Endothelial cell of umbilical vein (primary cell): ENCODE measurements at regions not wholly inside any gene's neighbourhood (a gene's known extent, or its start where the extent isn't known, plus 50 kb on each side); places are given as distances from the start of the nearest gene placed in this dataset.

Experiments
- BruUV-seq: library from RNA; stranded (reverse); fragments of 400-500 nt; replicated peaks from 2 replicates; lab custom pipeline; 2021; lab: Mats Ljungman, UMichigan
- CTCF ChIA-PET: fragments of 300-600, 350-600 bp; sonication (Branson Sonifier 250); formaldehyde crosslinking; loops from one replicate; lab custom pipeline; 2021; ENCODE audit warnings: antibody characterized with exemption, inconsistent platforms; lab: Charles Lee
- POLR2A ChIA-PET: fragments of 300-600, 350-600 bp; sonication (Branson Sonifier 250); formaldehyde crosslinking; loops from one replicate; lab custom pipeline; 2021; ENCODE audit warnings: antibody characterized with exemption, inconsistent platforms; lab: Charles Lee
- DNase-seq: peaks from one replicate; pipeline ENCODE4 v3.0.0-alpha.2; 2011; ENCODE audit warnings: low read depth, low spot score
- FAIRE-seq: peaks from 2 replicates; lab custom pipeline; 2011; peaks lifted over from hg19 to GRCh38; lab: Jason Lieb, UNC
- H2AFZ ChIP-seq: 2 replicates; pipeline ENCODE4 v1.6.0; 2012; ENCODE audit warnings: low read depth, low read length, control low read depth, inconsistent platforms
- H3K27ac ChIP-seq: 2 replicates; pipeline ENCODE4 v1.5.1; 2011; ENCODE audit warnings: low read depth, mild to moderate bottlenecking, control low read depth, low read length, moderate library complexity; ENCODE audit not compliant: insufficient read depth
- H3K27me3 ChIP-seq, 2 experiments: 2 replicates each; pipeline versions ENCODE4 v1.6.0 to v1.6.1; 2011; ENCODE audit warnings: low read length in 2 of 2, mixed read lengths in 1 of 2; ENCODE audit not compliant: control insufficient read depth in 2 of 2, insufficient read depth in 2 of 2
- H3K36me3 ChIP-seq, 2 experiments: 2 replicates in 1 of 2; 3 replicates in 1 of 2; pipeline ENCODE4 v1.5.1; 2011; ENCODE audit warnings: low read length in 2 of 2, mild to moderate bottlenecking in 1 of 2, moderate library complexity in 1 of 2; ENCODE audit not compliant: control insufficient read depth in 2 of 2, insufficient read depth in 2 of 2; ENCODE audit errors: extremely low read depth in 1 of 2
- H3K4me1 ChIP-seq: 3 replicates; pipeline ENCODE4 v1.5.1; 2011; ENCODE audit warnings: mild to moderate bottlenecking, low read length; ENCODE audit not compliant: control insufficient read depth, insufficient read depth; ENCODE audit errors: extremely low read depth
- H3K4me2 ChIP-seq: 2 replicates; pipeline ENCODE4 v1.6.1; 2011; ENCODE audit warnings: low read length, control low read depth, mixed read lengths; ENCODE audit not compliant: insufficient read depth
- H3K4me3 ChIP-seq, 3 experiments: fragments of 200-600 bp in 1 of 3; sonication (generic), shearing (Covaris generic) in 1 of 3; replicated peaks in 1 of 3; 2 replicates each; pipeline ENCODE4 v1.5.1; 2011 to 2016; ENCODE audit warnings: control low read depth in 3 of 3, low read length in 3 of 3, mild to moderate bottlenecking in 2 of 3, inconsistent platforms in 1 of 3, low read depth in 1 of 3, moderate library complexity in 1 of 3; ENCODE audit not compliant: insufficient read depth in 1 of 3
- H3K79me2 ChIP-seq: 2 replicates; pipeline ENCODE4 v1.6.0; 2012; ENCODE audit warnings: low read length, inconsistent platforms; ENCODE audit not compliant: control insufficient read depth, insufficient read depth
- H3K9ac ChIP-seq: replicated peaks from 2 replicates; pipeline ENCODE3; 2011; ENCODE audit warnings: low read length, control low read depth; ENCODE audit not compliant: insufficient read depth; ENCODE audit errors: extremely low read depth
- H3K9me1 ChIP-seq: replicated peaks from 3 replicates; pipeline ENCODE4 v1.6.0; 2011; ENCODE audit warnings: mild to moderate bottlenecking, low read length; ENCODE audit not compliant: control insufficient read depth, insufficient read depth; ENCODE audit errors: extremely low read depth
- H3K9me3 ChIP-seq: replicated peaks from 2 replicates; pipeline ENCODE4 v1.5.1; 2012; ENCODE audit warnings: low read length, inconsistent platforms; ENCODE audit not compliant: control insufficient read depth, insufficient read depth
- H4K20me1 ChIP-seq: replicated peaks from 2 replicates; pipeline ENCODE3; 2011; ENCODE audit warnings: mild to moderate bottlenecking, low read length; ENCODE audit not compliant: control insufficient read depth, insufficient read depth; ENCODE audit errors: extremely low read depth
- CTCF ChIP-seq, 2 donors: IDR thresholded peaks; 1 replicate in 1 of 2; 2 replicates in 1 of 2; pipeline ENCODE4 v1.5.1; 2011; ENCODE audit warnings: low read length in 2 of 2, mild to moderate bottlenecking in 2 of 2, moderate library complexity in 2 of 2, control low read depth in 1 of 2, inconsistent platforms in 1 of 2, low read depth in 1 of 2; ENCODE audit not compliant: insufficient read depth in 1 of 2; ENCODE audit errors: extremely low read depth in 1 of 2
- EZH2 ChIP-seq: IDR thresholded peaks from 2 replicates; pipeline ENCODE4 v1.6.1; 2012; ENCODE audit warnings: borderline replicate concordance, low read depth, mild to moderate bottlenecking, moderate library complexity, low read length, inconsistent platforms; ENCODE audit not compliant: severe bottlenecking
- FOS ChIP-seq: IDR thresholded peaks from 2 replicates; pipeline ENCODE4 v1.6.1; 2011; ENCODE audit warnings: mild to moderate bottlenecking, low read length, moderate library complexity, borderline replicate concordance; ENCODE audit not compliant: insufficient read depth
- GATA2 ChIP-seq: IDR thresholded peaks from 2 replicates; pipeline ENCODE4 v1.7.0; 2011; ENCODE audit warnings: low read depth, mild to moderate bottlenecking, moderate library complexity, mixed read lengths, low read length; ENCODE audit not compliant: insufficient read length, insufficient read depth
- JUN ChIP-seq: IDR thresholded peaks from 2 replicates; pipeline ENCODE4 v1.6.1; 2011; ENCODE audit warnings: borderline replicate concordance, low read depth; ENCODE audit not compliant: insufficient read length, insufficient read depth
- MAX ChIP-seq: IDR thresholded peaks from 2 replicates; pipeline ENCODE4 v1.6.1; 2011; ENCODE audit not compliant: insufficient read depth, insufficient read length
- MYC ChIP-seq: IDR thresholded peaks from one replicate; pipeline ENCODE4 v1.6.1; 2011; ENCODE audit warnings: mild to moderate bottlenecking, low read depth, low read length
- POLR2A ChIP-seq: IDR thresholded peaks from 2 replicates; pipeline ENCODE4 v1.6.1; 2012; ENCODE audit warnings: low read depth, mild to moderate bottlenecking, control low read depth, low read length
- POLR2AphosphoS5 ChIP-seq: IDR thresholded peaks from 2 replicates; pipeline ENCODE4 v1.6.1; 2012; ENCODE audit warnings: low read depth, mild to moderate bottlenecking, control low read depth, low read length, moderate library complexity; ENCODE audit not compliant: insufficient read depth
- dilution Hi-C: fragments of 300-500 bp; cut with MboI; formaldehyde crosslinking; loops from one replicate; pipeline ENCODE4 v1.15.0; 2019; ENCODE audit warnings: low sequenced_read_pairs; ENCODE audit not compliant: extremely low pct_ligation_motif_present
- intact Hi-C: fragments of 100-400 bp; cut with micrococcal nuclease; formaldehyde crosslinking; loops from one replicate; pipeline ENCODE4 v1.10.0; 2022

GRCh38 chr16:87238361-87238715 is 78.9 kb downstream of the C16orf95 start:
- TF ChIP-seq JUN (no peak), POLR2A (no peak), CTCF (IDR thresholded peaks at IDR 0.05; ENCODE audit: extremely low read depth in 1 of 2, insufficient read depth in 1 of 2, low read depth in 1 of 2, low read length in 2 of 2) (no peak), EZH2 (no peak), MAX (no peak), GATA2 (no peak), MYC (no peak), FOS (no peak), POLR2AphosphoS5 (no peak)
- intact Hi-C loops = no loop called here
- FAIRE-seq = no peak

More at GRCh38 chr16:87238361-87238715, 78.9 kb downstream of the C16orf95 start:
- H3K79me2 ChIP-seq = no peaks in the 10 kb centered on the region
- no peaks in the 10 kb centered on the region for H3K36me3 ChIP-seq
- no peaks in the 10 kb centered on the region for H4K20me1 ChIP-seq
- DNase-seq = no peak
- peaks cover 3% of the 10 kb centered on the region for H3K4me1 ChIP-seq
- H3K27me3 ChIP-seq = peaks cover 3 to 8% of the 10 kb centered on the region in 2 experiments
- ChIA-PET CTCF (no interaction called here), POLR2A (no interaction called here)
- H3K4me3 ChIP-seq = no peak overlapping the region
- no peak overlapping the region for H3K9ac ChIP-seq
- H3K9me3 ChIP-seq = no peaks in the 10 kb centered on the region
- H2AFZ ChIP-seq = no peak overlapping the region
- no peaks in the 10 kb centered on the region for H3K9me1 ChIP-seq
- BruUV-seq = no TSS peak
- no peak overlapping the region for H3K4me2 ChIP-seq
- H3K27ac ChIP-seq = no peak overlapping the region
- dilution Hi-C loops = no loop called here
